ENCODE measurements at regions not wholly inside any gene's neighbourhood (a gene's known extent, or its start where the extent isn't known, plus 50 kb on each side); places are given as distances from the start of the nearest gene placed in this dataset.

GRCh38 chr11:103591554-103591953 lies 444.9 kb upstream of the DDI1 start:
- TF ChIP-seq POLR2A (IDR thresholded peaks at IDR 0.05; ENCODE audit: low read length) (no peak), GATA1 (IDR thresholded peaks at IDR 0.05; ENCODE audit: low read depth, low read length) (no peak)
